HG03103 (cell line): ENCODE measurements at regions not wholly inside any gene's neighbourhood (a gene's known extent, or its start where the extent isn't known, plus 50 kb on each side); places are given as distances from the start of the nearest gene placed in this dataset.

ENCODE experiments used
- ATAC-seq: cut with Tn5 transposase; IDR thresholded peaks from one replicate; pipeline ENCODE4 v1.9.1; 2021; ENCODE audit warnings: low read depth; ENCODE audit not compliant: unreplicated experiment

- ATAC-seq: no peak
These were observed 349.1 kb downstream of the PCDH10 start for GRCh38 chr4:133498149-133498548.

DNA sequence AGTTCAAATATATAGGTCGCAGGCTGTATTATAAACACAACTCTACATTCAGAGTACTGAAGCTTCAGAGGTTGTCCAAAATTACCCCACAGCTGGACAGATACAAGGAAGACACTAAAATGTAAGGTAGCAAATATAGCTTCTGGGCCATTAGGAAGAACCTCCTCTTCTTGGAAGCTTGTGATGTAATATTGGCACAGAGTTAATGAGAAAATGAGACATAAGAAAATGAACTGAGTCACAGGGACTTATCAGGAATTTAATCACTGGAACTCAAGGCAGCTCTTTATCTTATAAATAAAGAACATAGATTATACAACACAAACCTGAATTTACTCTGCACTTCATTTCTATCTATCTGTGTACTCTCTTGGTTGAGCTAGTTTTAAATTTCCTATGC lies 344.7 kb downstream of the PCDH10 start:
- ATAC-seq: no peak

DNA sequence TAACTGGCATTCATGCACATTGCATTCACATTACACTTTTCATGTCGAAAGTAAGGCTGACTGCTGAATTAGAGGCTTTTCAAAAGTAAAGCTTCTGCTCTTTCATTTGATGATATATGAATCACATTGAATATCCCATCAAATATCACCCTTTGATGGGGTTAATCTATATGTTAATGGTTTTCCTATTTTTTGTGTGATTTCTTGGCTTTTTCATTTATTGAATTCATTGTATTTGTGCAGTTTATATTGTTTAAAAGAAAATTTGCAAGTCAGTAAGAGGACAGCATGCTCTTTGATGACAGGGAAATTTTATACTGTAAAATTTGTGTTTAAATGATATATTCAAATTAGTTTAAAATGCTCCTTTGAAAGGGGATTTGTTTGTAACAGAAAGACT lies 344.1 kb downstream of the PCDH10 start:
- no peak for ATAC-seq

- no peak for ATAC-seq
These were observed 335.2 kb downstream of the PCDH10 start for GRCh38 chr4:133484287-133484686.

DNA sequence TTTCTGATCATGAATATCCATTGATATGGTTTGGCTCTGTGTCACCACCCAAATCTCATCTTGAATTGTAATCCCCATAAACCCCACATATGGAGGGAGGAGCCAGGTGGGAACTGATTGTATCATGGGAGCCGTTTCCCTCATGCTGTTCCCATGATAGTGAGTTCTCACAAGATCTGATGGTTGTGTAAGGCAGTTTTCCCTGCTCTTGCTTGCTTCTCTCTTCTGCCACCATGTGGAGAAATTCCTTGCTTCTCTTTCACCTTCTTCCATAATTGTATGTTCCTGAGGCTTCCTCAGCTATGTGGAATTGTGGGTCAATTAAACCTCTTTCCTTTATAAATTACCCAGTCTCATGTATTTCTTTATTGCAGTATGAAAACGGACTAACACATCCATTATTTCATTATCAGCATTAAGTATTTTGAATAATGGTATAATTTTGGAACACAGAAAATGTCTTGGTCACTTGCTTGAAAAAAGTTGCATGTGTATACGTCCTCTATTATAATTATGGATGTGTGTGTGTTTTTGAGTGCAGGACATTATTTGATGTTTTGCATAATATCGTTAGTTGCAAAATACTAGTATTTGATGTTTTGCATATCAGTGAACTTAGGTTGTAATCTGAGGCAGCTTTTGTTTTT lies 334.6 kb downstream of the PCDH10 start:
- ATAC-seq: no peak

- no peak for ATAC-seq
These were observed 327.0 kb downstream of the PCDH10 start for GRCh38 chr4:133476063-133476462.

- ATAC-seq: no peak
These were observed 325.4 kb downstream of the PCDH10 start for GRCh38 chr4:133474501-133474900.

- no peak for ATAC-seq
These were observed 323.1 kb downstream of the PCDH10 start for GRCh38 chr4:133472244-133472643.

DNA sequence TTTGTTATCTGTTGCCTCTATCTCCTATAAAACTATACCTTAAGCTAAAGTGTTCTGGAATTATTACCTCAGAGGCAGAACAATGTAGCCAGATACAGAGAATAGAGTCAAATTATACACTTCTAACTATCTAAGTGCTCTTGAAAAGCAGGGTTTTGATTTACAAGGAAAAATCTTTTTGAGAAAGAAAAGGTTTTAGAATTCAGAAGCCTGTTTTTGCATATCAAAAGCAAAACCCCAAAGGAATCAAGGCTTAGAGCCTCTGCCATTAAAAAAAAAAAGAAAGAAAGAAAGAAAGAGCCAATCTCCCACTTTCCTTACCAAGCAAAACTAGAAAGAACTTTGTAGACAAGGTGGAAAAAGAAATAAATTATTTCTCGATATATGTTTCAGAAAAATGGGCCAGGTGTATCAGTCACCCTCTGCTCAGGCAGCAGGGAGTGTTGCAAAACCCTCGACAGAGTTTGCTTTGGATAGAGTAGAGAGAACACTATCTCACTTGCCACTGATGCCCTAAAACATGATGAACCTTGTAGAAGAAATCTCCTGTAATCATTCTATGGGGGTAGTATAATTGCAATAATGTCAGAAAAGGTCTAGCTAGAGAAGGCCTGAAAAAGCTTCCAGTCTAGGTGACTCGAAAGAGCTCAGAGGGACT lies 318.3 kb downstream of the PCDH10 start:
- ATAC-seq: no peak

DNA sequence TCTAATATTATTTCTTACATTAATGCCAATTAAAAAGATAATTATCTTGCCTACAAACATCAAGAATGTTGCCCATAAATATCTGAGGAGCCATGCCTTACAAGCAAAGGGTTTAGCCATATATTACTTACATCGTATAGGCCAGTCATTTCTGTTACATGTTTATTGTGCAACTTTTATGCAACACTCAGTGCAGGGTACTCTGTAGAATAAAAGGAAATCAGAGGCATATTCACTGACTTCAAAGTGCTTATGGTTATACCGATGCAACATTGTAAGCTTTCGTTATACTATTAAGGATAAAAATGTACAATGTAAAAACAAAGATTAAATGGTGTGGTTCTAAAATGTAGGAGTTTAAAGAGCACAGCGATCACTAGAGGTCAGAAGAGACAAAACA lies 315.9 kb downstream of the PCDH10 start:
- ATAC-seq: no peak

GRCh38 chr4:133464311-133464710 lies 315.2 kb downstream of the PCDH10 start:
- no peak for ATAC-seq

GRCh38 chr4:133452678-133453077 lies 303.6 kb downstream of the PCDH10 start:
- no peak for ATAC-seq

GRCh38 chr4:133450813-133451212 lies 301.7 kb downstream of the PCDH10 start:
- ATAC-seq: no peak

DNA sequence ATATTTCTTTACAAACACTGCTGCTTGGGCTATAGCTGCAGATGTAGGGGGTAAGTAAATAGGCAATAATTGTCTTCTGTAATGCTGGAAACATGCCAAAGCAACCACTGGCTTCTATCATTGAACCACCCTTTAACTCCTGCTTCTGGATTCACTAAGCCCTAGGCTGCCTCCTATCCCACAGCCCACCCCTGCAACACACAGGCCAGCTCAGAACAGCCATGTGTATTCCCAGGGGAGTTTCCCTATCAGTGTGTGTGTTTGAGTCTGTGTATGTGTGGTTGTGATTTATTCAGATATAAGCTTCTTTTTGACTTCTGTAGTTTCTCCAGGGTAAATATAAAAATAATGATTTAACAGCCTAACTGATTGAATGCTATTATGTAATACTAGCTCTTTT lies 291.3 kb downstream of the PCDH10 start:
- no peak for ATAC-seq

DNA sequence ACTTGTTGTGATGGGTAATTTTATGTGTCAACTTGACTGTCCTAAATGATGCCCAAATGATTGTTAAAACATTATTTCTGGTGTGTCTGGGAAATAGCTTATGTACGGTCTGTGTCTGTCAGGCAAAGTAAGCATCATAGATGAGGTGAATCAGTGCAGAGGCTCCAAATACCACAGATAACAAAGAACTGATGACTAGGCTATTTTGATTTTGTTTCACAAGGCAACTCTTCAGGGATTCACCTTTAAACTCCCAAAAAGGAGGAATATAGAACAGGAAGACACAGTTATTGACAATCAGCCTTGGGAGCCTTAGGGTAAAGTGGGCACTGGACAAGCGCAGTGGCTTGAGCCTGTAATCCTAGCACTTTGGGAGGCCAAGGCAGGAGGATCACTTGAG lies 290.7 kb downstream of the PCDH10 start:
- ATAC-seq: no peak

DNA sequence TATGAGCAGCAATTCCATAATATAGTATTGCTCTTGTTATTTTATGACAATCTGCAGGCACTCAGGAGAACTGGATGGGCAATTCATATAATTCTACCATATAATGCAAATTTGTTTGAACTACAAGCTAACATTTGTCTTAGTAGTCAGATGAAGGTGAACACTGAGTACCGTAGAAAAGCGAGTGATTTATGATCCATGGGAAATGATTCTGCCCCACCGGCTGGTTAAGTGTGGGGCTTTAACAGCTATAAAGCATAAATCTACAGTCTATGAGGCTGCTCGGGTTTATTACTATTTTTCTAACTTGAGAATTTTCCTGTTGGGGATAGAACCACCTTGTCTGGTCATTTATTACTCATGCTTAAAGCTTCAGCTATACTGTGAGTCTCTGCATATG lies 275.5 kb downstream of the PCDH10 start:
- ATAC-seq: no peak

DNA sequence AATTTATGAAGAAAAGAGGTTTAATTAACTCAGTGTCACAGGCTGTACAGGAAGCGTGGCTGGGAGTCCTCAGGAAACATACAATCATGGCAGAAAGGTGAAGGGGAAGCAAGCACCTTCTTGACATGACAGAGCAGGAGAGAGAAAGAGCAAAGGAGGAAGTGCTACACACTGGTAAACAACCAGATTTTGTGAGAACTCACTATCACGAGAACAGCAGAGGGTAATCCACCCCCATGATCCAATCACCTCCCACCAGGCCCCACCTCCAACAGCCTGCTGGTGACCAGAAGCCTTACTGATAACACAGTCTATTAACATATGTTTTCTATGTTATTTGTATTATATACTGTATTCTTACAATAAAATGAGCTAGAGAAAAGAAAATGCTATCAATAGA lies 254.8 kb downstream of the PCDH10 start:
- no peak for ATAC-seq

DNA sequence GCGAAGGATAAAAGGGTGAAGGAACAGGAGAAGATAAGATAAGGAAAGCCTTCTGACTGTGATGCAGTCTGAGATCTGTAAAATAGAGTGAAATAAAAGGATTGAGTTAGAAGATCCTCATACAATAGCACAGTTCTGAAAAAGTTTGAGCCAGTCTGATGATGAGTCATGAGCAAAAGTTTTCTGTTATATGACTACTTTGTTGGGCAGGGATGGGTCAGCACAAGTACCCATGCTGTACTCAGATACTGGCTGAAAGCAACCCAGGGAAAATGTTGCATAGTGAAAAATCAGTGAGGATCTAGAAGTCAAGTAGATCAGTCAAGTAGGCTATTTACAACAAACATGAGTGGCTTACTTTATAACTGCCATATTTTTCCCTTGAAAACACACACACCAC lies 253.5 kb downstream of the PCDH10 start:
- no peak for ATAC-seq

GRCh38 chr4:133394971-133395627 lies 246.0 kb downstream of the PCDH10 start:
- no peak for ATAC-seq

DNA sequence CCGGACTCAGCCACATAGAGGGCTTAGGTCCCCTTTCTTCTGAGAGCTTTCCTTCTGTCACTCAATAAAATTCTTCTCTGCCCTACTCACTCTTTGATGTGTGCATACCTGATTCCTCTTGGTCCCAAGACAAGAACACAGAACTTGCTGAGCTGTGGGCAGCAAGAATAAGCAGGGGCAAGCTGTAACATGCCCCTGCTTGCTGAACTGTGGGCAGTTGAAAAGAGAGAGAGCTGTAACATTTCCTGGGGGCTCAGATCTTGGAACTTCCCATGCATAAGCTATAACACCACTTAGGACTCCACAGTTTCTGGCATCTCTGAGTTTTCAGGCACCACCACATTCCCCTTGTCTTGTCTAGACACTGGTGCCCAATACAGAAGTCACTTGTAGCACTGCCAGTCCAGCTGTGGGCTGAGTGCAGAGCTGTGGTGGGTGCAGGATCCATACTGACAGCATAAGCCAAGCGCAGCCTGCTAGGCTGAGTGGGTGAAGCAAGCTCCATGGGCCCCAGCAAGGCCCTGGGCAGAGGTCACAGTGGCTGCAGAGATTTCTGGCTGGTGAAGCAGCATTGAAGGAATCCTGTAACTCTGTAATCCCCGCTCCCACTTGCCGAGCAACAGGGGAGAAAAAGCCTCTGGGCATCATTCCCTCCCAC lies 241.2 kb downstream of the PCDH10 start:
- ATAC-seq: no peak

- ATAC-seq: no peak
These were observed 239.9 kb downstream of the PCDH10 start for GRCh38 chr4:133389029-133389428.
